OCI-LY7 (cell line): ENCODE measurements at regions not wholly inside any gene's neighbourhood (a gene's known extent, or its start where the extent isn't known, plus 50 kb on each side); places are given as distances from the start of the nearest gene placed in this dataset.

Source experiments
- BruUV-seq: library from RNA; stranded (reverse); fragments of 400-500 nt; replicated peaks from 2 replicates; lab custom pipeline; 2021; lab: Mats Ljungman, UMichigan
- CTCF ChIA-PET: fragments of 300-600 bp; sonication (Branson Sonifier 250); formaldehyde crosslinking; loops from one replicate; lab custom pipeline; 2022; ENCODE audit warnings: antibody characterized with exemption; ENCODE audit not compliant: unreplicated experiment; lab: Charles Lee
- POLR2A ChIA-PET: fragments of 300-600 bp; sonication (Branson Sonifier 250); formaldehyde crosslinking; loops from one replicate; lab custom pipeline; 2022; ENCODE audit warnings: antibody characterized with exemption; lab: Charles Lee
- DNase-seq: peaks from one replicate; pipeline ENCODE4 v3.0.0-alpha.2; 2015; ENCODE audit warnings: low spot score
- H2AFZ ChIP-seq: fragments of 200-600 bp; sonication (generic), shearing (Covaris generic); 2 replicates; pipeline ENCODE4 v1.6.1; 2014; ENCODE audit warnings: mild to moderate bottlenecking, antibody characterized with exemption, low read length, moderate library complexity
- H3K27ac ChIP-seq: fragments of 200-600 bp; sonication (generic); 2 replicates; pipeline ENCODE4 v1.5.1; 2014; ENCODE audit warnings: mixed run types, low read depth, mild to moderate bottlenecking, moderate library complexity, low read length, inconsistent platforms; ENCODE audit not compliant: poor library complexity, severe bottlenecking
- H3K36me3 ChIP-seq: fragments of 200-600 bp; sonication (generic); 2 replicates; pipeline ENCODE4 v1.6.1; 2014; ENCODE audit warnings: mild to moderate bottlenecking, antibody characterized with exemption, low read length, moderate library complexity, mixed read lengths; ENCODE audit not compliant: insufficient read depth
- H3K4me1 ChIP-seq: fragments of 200-600 bp; sonication (generic); 2 replicates; pipeline ENCODE4 v1.5.1; 2014; ENCODE audit warnings: mild to moderate bottlenecking, low read length; ENCODE audit not compliant: insufficient read depth, poor library complexity, severe bottlenecking
- H3K4me2 ChIP-seq: fragments of 200-600 bp; sonication (generic); 2 replicates; pipeline ENCODE4 v1.6.1; 2014; ENCODE audit warnings: mild to moderate bottlenecking, low read length
- H3K4me3 ChIP-seq: fragments of 200-600 bp; sonication (generic); 2 replicates; pipeline ENCODE4 v1.5.1; 2014; ENCODE audit warnings: mild to moderate bottlenecking, low read depth, low read length; ENCODE audit not compliant: poor library complexity, severe bottlenecking
- H3K79me2 ChIP-seq: fragments of 200-600 bp; sonication (generic); 2 replicates; pipeline ENCODE4 v1.6.1; 2016; ENCODE audit warnings: low read depth, mild to moderate bottlenecking, low read length, moderate library complexity, mixed read lengths; ENCODE audit not compliant: insufficient read depth
- H3K9me2 ChIP-seq: fragments of 200-600 bp; sonication (generic); 2 replicates; pipeline ENCODE4 v1.6.1; 2016; ENCODE audit warnings: mild to moderate bottlenecking, low read length, mixed read lengths; ENCODE audit not compliant: insufficient read depth
- H3K9me3 ChIP-seq: fragments of 200-600 bp; sonication (generic); 2 replicates; pipeline ENCODE4 v1.6.1; 2014; ENCODE audit warnings: mild to moderate bottlenecking, mixed run types, low read length, mixed read lengths
- H4K20me1 ChIP-seq: fragments of 200-600 bp; sonication (generic); 2 replicates; pipeline ENCODE4 v1.6.1; 2014; ENCODE audit warnings: mild to moderate bottlenecking, antibody characterized with exemption, low read length, moderate library complexity, mixed read lengths; ENCODE audit not compliant: insufficient read depth
- CTCF ChIP-seq: fragments of 200-600 bp; sonication (generic); conservative IDR thresholded peaks from 2 replicates; pipeline ENCODE4 v1.5.1; 2014; ENCODE audit warnings: mild to moderate bottlenecking, antibody characterized with exemption, low read length, moderate library complexity, mixed read lengths
- EZH2phosphoT487 ChIP-seq: fragments of 200-600 bp; sonication (generic); IDR thresholded peaks from 2 replicates; pipeline ENCODE4 v1.6.1; 2018; ENCODE audit warnings: low read depth, borderline replicate concordance, mild to moderate bottlenecking, mixed run types, antibody characterized with exemption, low read length, moderate library complexity, mixed read lengths
- intact Hi-C: fragments of 100-400 bp; cut with micrococcal nuclease; formaldehyde crosslinking; loops from one replicate; pipeline ENCODE4 v1.10.0; 2022; ENCODE audit not compliant: unreplicated experiment

GRCh38 chr2:83744855-83745254, 714.2 kb downstream of the SUCLG1 start:
- ChIA-PET CTCF (no interaction called here), POLR2A (interaction anchor here (0.7 kb wide), 1 partner anchor 889 kb away, joined by 3 read pairs; no protein-coding TSS in a partner anchor)
- DNase-seq: no peak
- intact Hi-C loops: no loop called here
- Histone ChIP-seq H3K9me2 (no peaks in the 10 kb centered on the region), H3K4me1 (no peaks in the 10 kb centered on the region), H3K4me2 (no peak overlapping the region), H3K79me2 (no peaks in the 10 kb centered on the region), H3K9me3 (no peaks in the 10 kb centered on the region), H3K27ac (no peak overlapping the region), H3K4me3 (no peak overlapping the region), H3K36me3 (no peaks in the 10 kb centered on the region), H2AFZ (no peak overlapping the region), H4K20me1 (no peaks in the 10 kb centered on the region)
- BruUV-seq: no TSS peak
- TF ChIP-seq EZH2phosphoT487 (no peak), CTCF (no peak)

GRCh38 chr2:83742117-83742782, 716.8 kb downstream of the SUCLG1 start:
- no peak for TF ChIP-seq EZH2phosphoT487
- TF ChIP-seq CTCF: no peak
- Histone ChIP-seq H4K20me1 (no peaks in the 10 kb centered on the region), H3K27ac (no peak overlapping the region), H3K9me3 (no peaks in the 10 kb centered on the region), H3K9me2 (no peaks in the 10 kb centered on the region), H3K36me3 (no peaks in the 10 kb centered on the region), H3K4me2 (no peak overlapping the region), H3K4me1 (no peaks in the 10 kb centered on the region), H2AFZ (no peak overlapping the region), H3K79me2 (no peaks in the 10 kb centered on the region), H3K4me3 (no peak overlapping the region)
- no peak for DNase-seq
- no TSS peak for BruUV-seq
- ChIA-PET POLR2A (no interaction called here), CTCF (no interaction called here)
- intact Hi-C loops: no loop called here

GRCh38 chr2:83730223-83730622, 728.9 kb downstream of the SUCLG1 start:
- no peaks in the 10 kb centered on the region for H3K36me3 ChIP-seq
- H3K4me2 ChIP-seq: no peak overlapping the region
- ChIA-PET CTCF (no interaction called here), POLR2A (interaction anchor here (0.6 kb wide), 1 partner anchor 11 kb away, joined by 3 read pairs; no protein-coding TSS in a partner anchor)
- H4K20me1 ChIP-seq: no peaks in the 10 kb centered on the region
- H2AFZ ChIP-seq: no peak overlapping the region
- no peak overlapping the region for H3K4me3 ChIP-seq
- intact Hi-C loops: no loop called here
- BruUV-seq: no TSS peak
- H3K4me1 ChIP-seq: no peaks in the 10 kb centered on the region
- no peaks in the 10 kb centered on the region for H3K9me3 ChIP-seq
- TF ChIP-seq CTCF (no peak), EZH2phosphoT487 (no peak)
- H3K27ac ChIP-seq: no peak overlapping the region
- no peak for DNase-seq
- no peaks in the 10 kb centered on the region for H3K9me2 ChIP-seq
- H3K79me2 ChIP-seq: no peaks in the 10 kb centered on the region
